Fibroblast of villous mesenchyme (primary cell): ENCODE measurements at regions not wholly inside any gene's neighbourhood (a gene's known extent, or its start where the extent isn't known, plus 50 kb on each side); places are given as distances from the start of the nearest gene placed in this dataset.

Experiments used
- DNase-seq: peaks from one replicate; pipeline ENCODE4 v3.0.0-alpha.2; 2010; ENCODE audit warnings: low read depth
- H3K4me3 ChIP-seq: 2 replicates; pipeline ENCODE4 v1.5.1; 2011; ENCODE audit warnings: low read depth, mild to moderate bottlenecking, low read length
- TF ChIP-seq, protein P1 (sequence below): IDR thresholded peaks from 2 replicates; pipeline ENCODE4 v1.5.1; 2012; ENCODE audit warnings: low read depth, mild to moderate bottlenecking, low read length; ENCODE audit not compliant: insufficient read depth

DNA sequence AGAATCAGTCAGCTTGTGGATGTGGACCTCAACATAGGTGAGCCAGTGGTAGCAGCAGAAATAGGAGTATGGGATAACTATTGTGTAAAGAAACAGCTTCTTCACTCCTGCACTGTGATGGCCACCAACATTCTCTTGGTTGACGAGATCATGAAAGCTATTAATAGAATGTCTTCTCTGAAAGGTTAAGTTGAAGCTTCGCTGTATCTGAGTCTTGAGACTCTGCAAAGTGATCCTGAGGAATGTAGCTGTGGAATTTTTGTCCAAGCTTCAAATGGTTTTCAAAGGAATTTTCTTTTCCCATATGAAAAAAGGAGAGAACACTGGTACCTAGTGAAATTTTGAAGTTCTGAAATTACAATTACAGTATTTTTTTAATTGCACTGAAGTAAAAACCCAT lies 146.3 kb downstream of the GMNC start:
- TF ChIP-seq, protein P1, sequence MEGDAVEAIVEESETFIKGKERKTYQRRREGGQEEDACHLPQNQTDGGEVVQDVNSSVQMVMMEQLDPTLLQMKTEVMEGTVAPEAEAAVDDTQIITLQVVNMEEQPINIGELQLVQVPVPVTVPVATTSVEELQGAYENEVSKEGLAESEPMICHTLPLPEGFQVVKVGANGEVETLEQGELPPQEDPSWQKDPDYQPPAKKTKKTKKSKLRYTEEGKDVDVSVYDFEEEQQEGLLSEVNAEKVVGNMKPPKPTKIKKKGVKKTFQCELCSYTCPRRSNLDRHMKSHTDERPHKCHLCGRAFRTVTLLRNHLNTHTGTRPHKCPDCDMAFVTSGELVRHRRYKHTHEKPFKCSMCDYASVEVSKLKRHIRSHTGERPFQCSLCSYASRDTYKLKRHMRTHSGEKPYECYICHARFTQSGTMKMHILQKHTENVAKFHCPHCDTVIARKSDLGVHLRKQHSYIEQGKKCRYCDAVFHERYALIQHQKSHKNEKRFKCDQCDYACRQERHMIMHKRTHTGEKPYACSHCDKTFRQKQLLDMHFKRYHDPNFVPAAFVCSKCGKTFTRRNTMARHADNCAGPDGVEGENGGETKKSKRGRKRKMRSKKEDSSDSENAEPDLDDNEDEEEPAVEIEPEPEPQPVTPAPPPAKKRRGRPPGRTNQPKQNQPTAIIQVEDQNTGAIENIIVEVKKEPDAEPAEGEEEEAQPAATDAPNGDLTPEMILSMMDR = no peak
- DNase-seq = no peak

DNA sequence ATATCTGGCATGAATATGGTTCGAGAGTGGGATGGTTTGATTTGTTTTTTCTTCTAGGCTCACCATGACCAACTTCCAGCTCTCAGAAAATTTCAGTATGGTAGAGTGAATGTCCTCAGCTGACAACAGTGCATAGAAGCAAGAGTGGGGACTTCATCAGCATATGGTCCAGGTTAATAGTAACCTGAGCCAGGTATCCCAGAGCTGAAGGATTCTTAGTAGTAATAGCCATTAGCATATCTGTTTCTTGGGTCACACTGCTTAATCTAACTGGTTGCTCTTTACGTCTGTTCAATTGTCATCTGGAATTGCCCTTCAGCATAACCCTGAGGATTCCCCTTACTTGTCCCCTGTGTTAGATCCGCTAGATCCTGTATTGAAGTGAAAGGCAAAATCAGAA lies 151.8 kb downstream of the GMNC start:
- no peak for DNase-seq
- TF ChIP-seq, protein P1 = no peak
- no peak overlapping the region for H3K4me3 ChIP-seq

More for the DNA sequence above, 146.3 kb downstream of the GMNC start:
- no peak overlapping the region for H3K4me3 ChIP-seq

DNA sequence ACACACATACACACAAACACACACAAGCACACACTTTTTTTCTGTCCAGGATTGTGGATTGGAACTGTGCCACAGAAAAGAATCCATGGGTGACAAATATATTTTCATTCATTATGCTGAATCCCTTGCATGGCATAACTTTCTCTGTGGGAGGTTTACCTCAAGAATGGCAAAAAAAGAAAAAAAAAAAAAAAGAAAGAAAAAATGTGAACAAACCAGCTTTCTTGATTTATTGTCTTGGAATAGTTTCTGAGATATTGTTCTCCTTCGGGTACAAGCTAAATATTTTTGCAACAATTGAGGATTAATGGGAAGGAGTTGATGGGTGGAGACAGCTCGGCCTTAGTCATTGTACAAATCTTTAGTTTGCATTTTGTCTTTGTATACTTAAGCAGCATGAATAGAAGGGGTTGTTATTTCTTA lies 153.1 kb downstream of the GMNC start:
- TF ChIP-seq, protein P1 = no peak
- H3K4me3 ChIP-seq = no peak overlapping the region
- DNase-seq = no peak
